VCaP (cell line): ENCODE measurements at regions not wholly inside any gene's neighbourhood (a gene's known extent, or its start where the extent isn't known, plus 50 kb on each side); places are given as distances from the start of the nearest gene placed in this dataset.

ENCODE experiments used
- H3K27ac ChIP-seq: fragments of 450-650 bp; 2 replicates; pipeline ENCODE4 v1.5.1; 2017
- TF ChIP-seq, protein P1 (sequence below): fragments of 450-650 bp; conservative IDR thresholded peaks from 2 replicates; pipeline ENCODE4 v1.5.1; 2017; ENCODE audit warnings: mild to moderate bottlenecking, moderate library complexity

DNA sequence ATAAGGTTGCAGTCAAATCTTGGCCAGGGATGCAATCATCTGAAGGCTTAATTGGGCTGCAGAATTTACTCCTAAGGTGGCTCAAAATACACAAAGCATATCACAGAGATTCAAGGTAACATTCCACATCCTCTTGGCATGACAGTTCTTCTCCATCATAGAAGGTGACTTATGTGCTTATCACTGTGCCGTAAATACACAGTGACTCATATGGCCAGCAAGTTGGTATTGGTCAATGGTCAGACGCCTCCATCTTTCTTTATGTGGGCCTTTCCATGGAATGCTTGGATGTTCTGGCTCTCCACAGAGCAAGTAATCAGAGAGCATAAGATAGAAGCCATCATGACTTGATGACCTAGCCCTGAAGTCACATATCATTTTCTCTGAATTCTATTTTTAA, 168.8 kb upstream of the ST8SIA2 start:
- no peak overlapping the region for H3K27ac ChIP-seq
- TF ChIP-seq, protein P1, sequence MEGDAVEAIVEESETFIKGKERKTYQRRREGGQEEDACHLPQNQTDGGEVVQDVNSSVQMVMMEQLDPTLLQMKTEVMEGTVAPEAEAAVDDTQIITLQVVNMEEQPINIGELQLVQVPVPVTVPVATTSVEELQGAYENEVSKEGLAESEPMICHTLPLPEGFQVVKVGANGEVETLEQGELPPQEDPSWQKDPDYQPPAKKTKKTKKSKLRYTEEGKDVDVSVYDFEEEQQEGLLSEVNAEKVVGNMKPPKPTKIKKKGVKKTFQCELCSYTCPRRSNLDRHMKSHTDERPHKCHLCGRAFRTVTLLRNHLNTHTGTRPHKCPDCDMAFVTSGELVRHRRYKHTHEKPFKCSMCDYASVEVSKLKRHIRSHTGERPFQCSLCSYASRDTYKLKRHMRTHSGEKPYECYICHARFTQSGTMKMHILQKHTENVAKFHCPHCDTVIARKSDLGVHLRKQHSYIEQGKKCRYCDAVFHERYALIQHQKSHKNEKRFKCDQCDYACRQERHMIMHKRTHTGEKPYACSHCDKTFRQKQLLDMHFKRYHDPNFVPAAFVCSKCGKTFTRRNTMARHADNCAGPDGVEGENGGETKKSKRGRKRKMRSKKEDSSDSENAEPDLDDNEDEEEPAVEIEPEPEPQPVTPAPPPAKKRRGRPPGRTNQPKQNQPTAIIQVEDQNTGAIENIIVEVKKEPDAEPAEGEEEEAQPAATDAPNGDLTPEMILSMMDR = no peak

DNA sequence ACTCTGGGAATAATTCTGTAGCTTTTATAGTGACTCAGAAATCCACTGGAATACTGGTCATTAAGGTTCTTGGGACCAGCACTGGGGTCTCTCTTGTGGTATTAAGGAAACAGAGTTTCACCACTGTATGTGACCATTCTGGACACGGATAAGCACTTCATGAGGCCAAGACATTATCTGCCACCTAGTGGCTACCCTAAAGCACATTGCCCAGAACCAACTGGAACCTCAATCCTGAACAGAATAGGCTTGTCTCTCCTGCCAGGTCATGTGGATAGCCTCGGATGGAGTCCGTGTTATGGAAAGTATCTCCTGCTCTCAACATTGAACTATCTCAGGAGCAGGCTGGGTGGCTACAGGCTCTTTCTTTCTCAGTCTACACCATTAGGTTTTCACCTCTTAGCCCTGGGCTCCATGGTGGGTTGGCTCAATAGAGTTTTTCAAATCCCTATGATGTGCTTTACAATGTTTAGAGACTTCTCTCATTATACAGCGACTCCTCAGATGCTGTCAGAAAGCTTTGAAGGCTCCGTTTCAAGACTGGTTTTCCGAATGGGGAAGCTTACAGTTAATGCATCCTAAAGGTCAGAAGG, 167.6 kb upstream of the ST8SIA2 start:
- no peak overlapping the region for H3K27ac ChIP-seq
- TF ChIP-seq, protein P1 = peak; percentile 88

DNA sequence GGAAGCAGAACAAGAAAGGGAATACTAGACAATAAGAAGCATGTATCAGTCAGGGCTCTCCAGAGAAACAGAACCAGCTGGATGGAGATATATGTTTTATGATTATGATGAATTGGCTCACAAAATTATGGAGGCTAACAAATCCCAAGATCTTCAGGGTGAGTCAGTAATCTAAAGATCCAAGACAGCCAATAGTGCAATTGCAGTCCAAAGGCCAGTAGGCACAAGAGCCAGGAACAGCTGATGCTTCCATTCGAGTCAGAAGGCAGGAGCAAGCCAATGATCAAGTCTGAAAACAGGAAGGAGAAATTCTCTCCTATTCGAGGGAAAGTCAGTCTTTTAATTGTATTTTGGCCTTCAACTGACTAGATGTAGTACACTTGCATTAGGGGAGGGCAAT, 164.9 kb upstream of the ST8SIA2 start:
- TF ChIP-seq, protein P1 = no peak
- H3K27ac ChIP-seq = no peak overlapping the region

DNA sequence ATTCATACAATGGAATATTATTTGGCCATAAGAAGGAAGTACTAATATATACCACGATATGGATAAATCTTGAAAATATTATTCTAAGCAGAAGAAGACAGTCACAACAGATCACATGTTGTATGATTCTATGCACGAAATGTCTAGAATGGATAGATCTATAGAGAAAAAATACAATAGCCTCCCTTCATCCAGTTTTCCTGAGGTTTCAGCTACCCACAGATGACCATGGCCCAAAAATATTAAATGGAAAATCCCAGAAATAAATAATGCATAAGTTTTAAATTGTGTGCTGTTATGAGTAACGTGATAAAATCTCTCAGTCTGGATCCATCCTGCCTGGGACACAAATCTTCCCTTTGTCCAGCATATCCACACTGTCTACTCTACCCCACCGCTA, 162.2 kb upstream of the ST8SIA2 start:
- H3K27ac ChIP-seq = no peak overlapping the region
- TF ChIP-seq, protein P1 = no peak

DNA sequence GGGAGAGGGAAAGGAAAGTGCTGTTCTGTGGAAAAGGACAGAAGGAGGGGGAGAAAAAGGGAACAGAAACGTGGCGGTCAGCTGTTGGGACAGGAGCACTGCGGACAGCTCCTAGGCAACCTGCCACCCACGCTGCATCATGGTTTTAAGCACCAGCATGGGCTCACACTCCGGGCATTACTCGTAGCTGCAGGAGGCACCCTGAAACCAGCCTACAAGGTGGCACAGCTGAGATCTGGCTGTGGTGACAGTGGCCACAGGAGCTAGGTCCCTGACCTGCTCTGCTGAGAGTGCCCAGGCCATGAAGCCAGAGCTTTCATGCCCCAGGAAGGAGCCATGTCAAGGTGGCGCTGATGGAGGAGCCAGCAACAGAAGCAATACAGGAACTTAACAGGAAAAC, 161.4 kb upstream of the ST8SIA2 start:
- TF ChIP-seq, protein P1 = no peak
- H3K27ac ChIP-seq = no peak overlapping the region

DNA sequence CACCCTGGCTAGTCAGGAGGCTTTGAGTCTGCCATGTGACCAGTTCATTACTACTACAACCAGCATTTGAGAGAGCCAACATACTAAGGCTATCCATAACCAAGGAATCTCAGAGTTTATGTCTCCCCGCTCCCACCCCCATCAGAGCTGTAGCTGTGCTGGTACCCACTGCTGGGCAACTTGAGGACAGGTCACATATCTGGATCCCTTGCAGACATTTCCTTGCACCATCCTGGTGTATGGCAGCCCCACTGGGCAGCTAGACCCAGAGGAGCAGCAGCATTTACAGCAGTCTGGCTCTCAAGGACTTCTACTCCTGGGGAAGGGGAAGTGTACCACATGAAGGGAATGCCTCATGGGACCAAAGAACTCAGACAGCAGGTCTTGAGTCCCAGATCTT, 160.8 kb upstream of the ST8SIA2 start:
- TF ChIP-seq, protein P1 = no peak
- H3K27ac ChIP-seq = no peak overlapping the region

DNA sequence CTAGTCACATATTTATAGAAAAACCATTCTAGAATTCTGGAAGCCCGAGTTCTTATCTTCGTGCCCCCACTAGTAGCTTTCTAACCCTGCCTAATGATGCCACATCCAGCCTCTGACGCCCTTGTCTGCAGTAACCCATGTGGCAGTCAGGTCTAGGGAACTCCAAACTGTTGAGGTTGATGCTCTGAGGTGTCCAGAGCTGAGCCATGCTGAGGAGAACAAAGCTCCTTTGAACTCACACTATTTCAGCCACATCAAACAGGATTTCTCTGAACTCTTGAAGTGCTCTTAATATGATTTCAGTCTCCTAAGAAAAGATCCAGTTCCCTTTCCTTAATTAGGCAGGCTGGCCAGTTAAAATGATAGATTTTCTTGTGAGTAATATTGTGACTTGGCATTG, 150.5 kb upstream of the ST8SIA2 start:
- H3K27ac ChIP-seq = no peak overlapping the region
- TF ChIP-seq, protein P1 = no peak
